IMR-90 (cell line): ENCODE measurements at regions not wholly inside any gene's neighbourhood (a gene's known extent, or its start where the extent isn't known, plus 50 kb on each side); places are given as distances from the start of the nearest gene placed in this dataset.

Experiments
- CEBPB ChIP-seq: IDR thresholded peaks from 2 replicates; pipeline ENCODE4 v1.6.1; 2012; ENCODE audit warnings: low read depth, low read length, improper control_type of control experiment
- FOS ChIP-seq: fragments of 150-350 bp; IDR thresholded peaks from 2 replicates; pipeline ENCODE4 v1.6.1; 2016; ENCODE audit warnings: low read depth, low read length
- MXI1 ChIP-seq: IDR thresholded peaks from 2 replicates; pipeline ENCODE4 v1.6.1; 2012; ENCODE audit warnings: low read depth, mild to moderate bottlenecking, low read length, moderate library complexity, borderline replicate concordance
- POLR2A ChIP-seq: IDR thresholded peaks from 2 replicates; pipeline ENCODE4 v1.6.1; 2012; ENCODE audit warnings: mild to moderate bottlenecking, low read depth, low read length
- RAD21 ChIP-seq: IDR thresholded peaks from 2 replicates; pipeline ENCODE4 v1.6.1; 2012; ENCODE audit warnings: low read length, improper control_type of control experiment
- RCOR1 ChIP-seq: IDR thresholded peaks from 2 replicates; pipeline ENCODE4 v1.6.1; 2012; ENCODE audit warnings: mild to moderate bottlenecking, low read length, improper control_type of control experiment; ENCODE audit not compliant: insufficient replicate concordance
- RFX5 ChIP-seq: IDR thresholded peaks from 2 replicates; pipeline ENCODE4 v1.8.0; 2012; ENCODE audit warnings: low read depth, mild to moderate bottlenecking, low read length, moderate library complexity
- SMC3 ChIP-seq: fragments of 150-350 bp; IDR thresholded peaks from 2 replicates; pipeline ENCODE4 v1.6.1; 2016; ENCODE audit warnings: low read depth, mild to moderate bottlenecking, antibody characterized with exemption, low read length, moderate library complexity
- TF ChIP-seq, protein P1 (sequence below): conservative IDR thresholded peaks from 2 replicates; pipeline ENCODE4 v1.5.1; 2012; ENCODE audit warnings: mild to moderate bottlenecking, low read depth, low read length, improper control_type of control experiment
- TF ChIP-seq, protein P2 (sequence below): fragments of 150-350 bp; IDR thresholded peaks from 2 replicates; pipeline ENCODE4 v1.6.1; 2017; ENCODE audit warnings: mild to moderate bottlenecking, antibody characterized with exemption, low read length, low read depth
- TF ChIP-seq, protein P3 (sequence below): fragments of 150-350 bp; IDR thresholded peaks from 2 replicates; pipeline ENCODE4 v1.6.1; 2016; ENCODE audit warnings: low read depth, mild to moderate bottlenecking, low read length, moderate library complexity, borderline replicate concordance

DNA sequence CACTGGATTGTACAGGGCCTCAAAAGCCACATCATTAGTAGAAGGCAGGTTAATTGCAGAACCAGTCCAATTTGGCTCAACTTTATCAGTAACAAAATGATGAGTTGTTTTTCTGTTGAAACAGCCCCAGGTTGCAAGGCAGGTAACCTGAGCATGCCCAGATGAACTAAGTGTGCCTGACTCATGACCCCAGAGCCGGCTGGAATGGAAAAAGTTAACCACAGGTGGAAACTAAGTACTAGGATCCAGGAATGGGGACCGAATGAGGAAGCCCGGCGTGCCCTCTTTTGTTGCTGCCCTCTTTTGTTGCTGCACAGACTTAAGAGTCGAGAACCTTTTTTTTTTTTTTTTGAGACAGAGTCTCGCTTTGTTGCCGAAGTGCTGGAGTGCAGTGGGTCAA, 79.5 kb upstream of the YWHAQ start:
- TF ChIP-seq, protein P1, sequence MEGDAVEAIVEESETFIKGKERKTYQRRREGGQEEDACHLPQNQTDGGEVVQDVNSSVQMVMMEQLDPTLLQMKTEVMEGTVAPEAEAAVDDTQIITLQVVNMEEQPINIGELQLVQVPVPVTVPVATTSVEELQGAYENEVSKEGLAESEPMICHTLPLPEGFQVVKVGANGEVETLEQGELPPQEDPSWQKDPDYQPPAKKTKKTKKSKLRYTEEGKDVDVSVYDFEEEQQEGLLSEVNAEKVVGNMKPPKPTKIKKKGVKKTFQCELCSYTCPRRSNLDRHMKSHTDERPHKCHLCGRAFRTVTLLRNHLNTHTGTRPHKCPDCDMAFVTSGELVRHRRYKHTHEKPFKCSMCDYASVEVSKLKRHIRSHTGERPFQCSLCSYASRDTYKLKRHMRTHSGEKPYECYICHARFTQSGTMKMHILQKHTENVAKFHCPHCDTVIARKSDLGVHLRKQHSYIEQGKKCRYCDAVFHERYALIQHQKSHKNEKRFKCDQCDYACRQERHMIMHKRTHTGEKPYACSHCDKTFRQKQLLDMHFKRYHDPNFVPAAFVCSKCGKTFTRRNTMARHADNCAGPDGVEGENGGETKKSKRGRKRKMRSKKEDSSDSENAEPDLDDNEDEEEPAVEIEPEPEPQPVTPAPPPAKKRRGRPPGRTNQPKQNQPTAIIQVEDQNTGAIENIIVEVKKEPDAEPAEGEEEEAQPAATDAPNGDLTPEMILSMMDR: no peak
- TF ChIP-seq CEBPB: no peak
- TF ChIP-seq POLR2A: no peak
- no peak for TF ChIP-seq SMC3
- TF ChIP-seq RAD21: no peak
- TF ChIP-seq RCOR1: no peak
- TF ChIP-seq, protein P2, sequence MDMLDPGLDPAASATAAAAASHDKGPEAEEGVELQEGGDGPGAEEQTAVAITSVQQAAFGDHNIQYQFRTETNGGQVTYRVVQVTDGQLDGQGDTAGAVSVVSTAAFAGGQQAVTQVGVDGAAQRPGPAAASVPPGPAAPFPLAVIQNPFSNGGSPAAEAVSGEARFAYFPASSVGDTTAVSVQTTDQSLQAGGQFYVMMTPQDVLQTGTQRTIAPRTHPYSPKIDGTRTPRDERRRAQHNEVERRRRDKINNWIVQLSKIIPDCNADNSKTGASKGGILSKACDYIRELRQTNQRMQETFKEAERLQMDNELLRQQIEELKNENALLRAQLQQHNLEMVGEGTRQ: no peak
- no peak for TF ChIP-seq RFX5
- TF ChIP-seq MXI1: no peak
- TF ChIP-seq FOS: no peak
- TF ChIP-seq, protein P3, sequence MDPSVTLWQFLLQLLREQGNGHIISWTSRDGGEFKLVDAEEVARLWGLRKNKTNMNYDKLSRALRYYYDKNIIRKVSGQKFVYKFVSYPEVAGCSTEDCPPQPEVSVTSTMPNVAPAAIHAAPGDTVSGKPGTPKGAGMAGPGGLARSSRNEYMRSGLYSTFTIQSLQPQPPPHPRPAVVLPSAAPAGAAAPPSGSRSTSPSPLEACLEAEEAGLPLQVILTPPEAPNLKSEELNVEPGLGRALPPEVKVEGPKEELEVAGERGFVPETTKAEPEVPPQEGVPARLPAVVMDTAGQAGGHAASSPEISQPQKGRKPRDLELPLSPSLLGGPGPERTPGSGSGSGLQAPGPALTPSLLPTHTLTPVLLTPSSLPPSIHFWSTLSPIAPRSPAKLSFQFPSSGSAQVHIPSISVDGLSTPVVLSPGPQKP: no peak
